ENCODE measurements at regions not wholly inside any gene's neighbourhood (a gene's known extent, or its start where the extent isn't known, plus 50 kb on each side); places are given as distances from the start of the nearest gene placed in this dataset.

- no peaks in the 10 kb centered on the region for H3K4me1 ChIP-seq (ENCODE audit: insufficient read depth, poor library complexity, severe bottlenecking)
- ATAC-seq (ENCODE audit: low read depth) (no peak), DNase-seq (ENCODE audit: low spot score) (no peak)
- no peaks in the 10 kb centered on the region for H3K36me3 ChIP-seq (ENCODE audit: low read depth)
- H3K9me3 ChIP-seq (ENCODE audit: severe bottlenecking) = no peaks in the 10 kb centered on the region
- H3K4me3 ChIP-seq (ENCODE audit: severe bottlenecking) = no peak overlapping the region
- TF ChIP-seq CTCF (IDR thresholded peaks at IDR 0.05; ENCODE audit: poor library complexity, severe bottlenecking) = no peak
- H3K27me3 ChIP-seq (ENCODE audit: insufficient read depth, poor library complexity, severe bottlenecking) = peaks cover 18% of the 10 kb centered on the region
- no peak overlapping the region for H3K27ac ChIP-seq (ENCODE audit: poor library complexity, severe bottlenecking)
Observed at GRCh38 chr5:164617290-164617689, 1111.9 kb downstream of the MAT2B start.

GRCh38 chr5:164627021-164627420, 1121.6 kb downstream of the MAT2B start:
- H3K27ac ChIP-seq (ENCODE audit: poor library complexity, severe bottlenecking) = no peak overlapping the region
- H3K4me3 ChIP-seq (ENCODE audit: severe bottlenecking) = no peak overlapping the region
- H3K36me3 ChIP-seq (ENCODE audit: low read depth) = no peaks in the 10 kb centered on the region
- DNase-seq (ENCODE audit: low spot score) (no peak), ATAC-seq (ENCODE audit: low read depth) (no peak)
- TF ChIP-seq CTCF (IDR thresholded peaks at IDR 0.05; ENCODE audit: poor library complexity, severe bottlenecking) = no peak
- no peaks in the 10 kb centered on the region for H3K27me3 ChIP-seq (ENCODE audit: insufficient read depth, poor library complexity, severe bottlenecking)
- no peaks in the 10 kb centered on the region for H3K9me3 ChIP-seq (ENCODE audit: severe bottlenecking)
- H3K4me1 ChIP-seq (ENCODE audit: insufficient read depth, poor library complexity, severe bottlenecking) = peaks cover 3% of the 10 kb centered on the region

GRCh38 chr5:164636456-164636855, 1131.0 kb downstream of the MAT2B start:
- H3K9me3 ChIP-seq (ENCODE audit: severe bottlenecking) = no peaks in the 10 kb centered on the region
- H3K4me3 ChIP-seq (ENCODE audit: severe bottlenecking) = no peak overlapping the region
- no peaks in the 10 kb centered on the region for H3K4me1 ChIP-seq (ENCODE audit: insufficient read depth, poor library complexity, severe bottlenecking)
- H3K27ac ChIP-seq (ENCODE audit: poor library complexity, severe bottlenecking) = no peak overlapping the region
- H3K27me3 ChIP-seq (ENCODE audit: insufficient read depth, poor library complexity, severe bottlenecking) = peaks cover 8% of the 10 kb centered on the region
- no peak for TF ChIP-seq CTCF (IDR thresholded peaks at IDR 0.05; ENCODE audit: poor library complexity, severe bottlenecking)
- no peak for ATAC-seq (ENCODE audit: low read depth)
- no peaks in the 10 kb centered on the region for H3K36me3 ChIP-seq (ENCODE audit: low read depth)
- no peak for DNase-seq (ENCODE audit: low spot score)

DNA sequence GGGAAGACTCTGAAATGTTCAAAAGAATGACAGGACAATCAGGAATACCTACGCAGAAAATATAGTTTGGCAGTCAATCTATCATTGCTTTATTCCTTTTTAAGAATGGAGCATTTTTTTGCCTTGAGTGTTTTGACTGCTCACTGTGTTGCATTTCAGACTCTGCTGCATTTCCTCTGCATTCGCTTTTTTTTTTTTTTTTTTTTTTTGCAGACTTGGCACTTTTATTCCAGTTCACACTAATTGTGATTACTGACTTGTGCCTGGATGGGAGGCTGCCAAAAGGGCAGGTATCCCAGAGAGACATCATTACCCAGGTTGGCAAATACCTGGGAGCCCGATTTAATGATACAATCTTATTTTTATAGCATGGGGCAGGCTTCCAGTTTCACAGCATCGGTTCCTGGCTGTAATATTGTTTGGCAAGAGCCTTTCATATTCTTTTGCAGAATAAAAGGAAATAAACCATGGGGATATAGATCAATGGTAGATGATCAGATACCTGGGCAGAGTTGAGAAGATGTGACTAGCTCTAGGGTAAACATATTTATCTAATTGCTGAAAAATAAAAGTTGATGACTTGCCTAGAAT, 1132.6 kb downstream of the MAT2B start:
- H3K4me1 ChIP-seq (ENCODE audit: insufficient read depth, poor library complexity, severe bottlenecking) = no peaks in the 10 kb centered on the region
- no peak for DNase-seq (ENCODE audit: low spot score)
- no peaks in the 10 kb centered on the region for H3K9me3 ChIP-seq (ENCODE audit: severe bottlenecking)
- peaks cover 6% of the 10 kb centered on the region for H3K27me3 ChIP-seq (ENCODE audit: insufficient read depth, poor library complexity, severe bottlenecking)
- no peak overlapping the region for H3K27ac ChIP-seq (ENCODE audit: poor library complexity, severe bottlenecking)
- ATAC-seq (ENCODE audit: low read depth) = no peak
- no peak for TF ChIP-seq CTCF (IDR thresholded peaks at IDR 0.05; ENCODE audit: poor library complexity, severe bottlenecking)
- no peak overlapping the region for H3K4me3 ChIP-seq (ENCODE audit: severe bottlenecking)
- H3K36me3 ChIP-seq (ENCODE audit: low read depth) = no peaks in the 10 kb centered on the region

- Histone ChIP-seq H3K27me3 (ENCODE audit: insufficient read depth, poor library complexity, severe bottlenecking) (peaks cover 3% of the 10 kb centered on the region), H3K27ac (ENCODE audit: poor library complexity, severe bottlenecking) (no peak overlapping the region), H3K4me3 (ENCODE audit: severe bottlenecking) (no peak overlapping the region), H3K4me1 (ENCODE audit: insufficient read depth, poor library complexity, severe bottlenecking) (no peaks in the 10 kb centered on the region), H3K9me3 (ENCODE audit: severe bottlenecking) (no peaks in the 10 kb centered on the region), H3K36me3 (ENCODE audit: low read depth) (no peaks in the 10 kb centered on the region)
- no peak for DNase-seq (ENCODE audit: low spot score)
- ATAC-seq (ENCODE audit: low read depth) = no peak
- no peak for TF ChIP-seq CTCF (IDR thresholded peaks at IDR 0.05; ENCODE audit: poor library complexity, severe bottlenecking)
Observed at GRCh38 chr5:164649266-164649665, 1143.8 kb downstream of the MAT2B start.
